ENCODE measurements at regions not wholly inside any gene's neighbourhood (a gene's known extent, or its start where the extent isn't known, plus 50 kb on each side); places are given as distances from the start of the nearest gene placed in this dataset.
A peak's percentile ranks its signal among the peaks of the same experiment; 100 is the strongest.
"Not testable (repeated sequence)": the region's sequence is repeated elsewhere in the genome, so short reads cannot be mapped to it uniquely, and the experiment has no call there.

GRCh38 chr12:11998307-11998943 is 72.3 kb upstream of the BCL2L14 start:
- not testable (repeated sequence) for H2BK120ac ChIP-seq (ENCODE audit: low read depth, low read length); H3K27me3 ChIP-seq (ENCODE audit: insufficient read depth, low read length, poor library complexity); H2AK5ac ChIP-seq (ENCODE audit: low read length); H3K4me3 ChIP-seq (ENCODE audit: low read length); H3K79me1 ChIP-seq (ENCODE audit: low read length); H3K23ac ChIP-seq (ENCODE audit: low read length); H3K27ac ChIP-seq (ENCODE audit: low read depth, low read length); H3K4ac ChIP-seq (ENCODE audit: low read depth, low read length); H3K9ac ChIP-seq (ENCODE audit: low read length); H2BK5ac ChIP-seq (ENCODE audit: low read length); H3K36me3 ChIP-seq (ENCODE audit: control insufficient read depth, insufficient read depth, low read length); H3K4me2 ChIP-seq (ENCODE audit: low read length); H3K18ac ChIP-seq (ENCODE audit: low read length); H3K4me1 ChIP-seq (ENCODE audit: control insufficient read depth, low read depth, low read length); DNase-seq; H2BK15ac ChIP-seq (replicated peaks; ENCODE audit: low read depth); H4K8ac ChIP-seq (ENCODE audit: low read depth, low read length); H3K79me2 ChIP-seq (ENCODE audit: control insufficient read depth, insufficient read depth, low read length); H3K56ac ChIP-seq (ENCODE audit: low read length); H4K5ac ChIP-seq (ENCODE audit: low read length)
- no CpG with 5 or more reads among the region's 7 CpGs for WGBS (ENCODE audit: extremely low coverage, insufficient coverage, low lambda C conversion rate)

- no peak overlapping the region for H2AK5ac ChIP-seq (ENCODE audit: low read length)
- H3K4me1 ChIP-seq (ENCODE audit: control insufficient read depth, low read depth, low read length), result no peaks in the 10 kb centered on the region
- no peaks in the 10 kb centered on the region for H3K79me1 ChIP-seq (ENCODE audit: low read length)
- H3K56ac ChIP-seq (ENCODE audit: low read length), result no peak overlapping the region
- DNase-seq, result no peak
- H3K4me3 ChIP-seq (ENCODE audit: low read length), result no peak overlapping the region
- no peak overlapping the region for H3K4me2 ChIP-seq (ENCODE audit: low read length)
- no peak overlapping the region for H4K8ac ChIP-seq (ENCODE audit: low read depth, low read length)
- H3K9ac ChIP-seq (ENCODE audit: low read length), result no peak overlapping the region
- no peaks in the 10 kb centered on the region for H3K27me3 ChIP-seq (ENCODE audit: insufficient read depth, low read length, poor library complexity)
- H3K79me2 ChIP-seq (ENCODE audit: control insufficient read depth, insufficient read depth, low read length), result no peaks in the 10 kb centered on the region
- H3K36me3 ChIP-seq (ENCODE audit: control insufficient read depth, insufficient read depth, low read length), result no peaks in the 10 kb centered on the region
- no peak overlapping the region for H3K23ac ChIP-seq (ENCODE audit: low read length)
- WGBS (ENCODE audit: extremely low coverage, insufficient coverage, low lambda C conversion rate), result no CpG with 5 or more reads among the region's 1 CpG
- no peak overlapping the region for H2BK15ac ChIP-seq (replicated peaks; ENCODE audit: low read depth)
- no peak overlapping the region for H4K5ac ChIP-seq (ENCODE audit: low read length)
- no peak overlapping the region for H3K27ac ChIP-seq (ENCODE audit: low read depth, low read length)
- H3K18ac ChIP-seq (ENCODE audit: low read length), result no peak overlapping the region
- no peak overlapping the region for H2BK5ac ChIP-seq (ENCODE audit: low read length)
- no peak overlapping the region for H2BK120ac ChIP-seq (ENCODE audit: low read depth, low read length)
- no peak overlapping the region for H3K4ac ChIP-seq (ENCODE audit: low read depth, low read length)
These were observed 71.8 kb upstream of the BCL2L14 start for GRCh38 chr12:11998944-11999315.

- H4K8ac ChIP-seq (ENCODE audit: low read depth, low read length), result no peak overlapping the region
- H3K23ac ChIP-seq (ENCODE audit: low read length), result no peak overlapping the region
- H3K36me3 ChIP-seq (ENCODE audit: control insufficient read depth, insufficient read depth, low read length), result no peaks in the 10 kb centered on the region
- no peak overlapping the region for H3K56ac ChIP-seq (ENCODE audit: low read length)
- no peak overlapping the region for H2BK5ac ChIP-seq (ENCODE audit: low read length)
- H3K27me3 ChIP-seq (ENCODE audit: insufficient read depth, low read length, poor library complexity), result no peaks in the 10 kb centered on the region
- H2BK15ac ChIP-seq (replicated peaks; ENCODE audit: low read depth), result no peak overlapping the region
- WGBS (ENCODE audit: extremely low coverage, insufficient coverage, low lambda C conversion rate), result no CpG with 5 or more reads among the region's 5 CpGs
- H2AK5ac ChIP-seq (ENCODE audit: low read length), result no peak overlapping the region
- no peaks in the 10 kb centered on the region for H3K79me1 ChIP-seq (ENCODE audit: low read length)
- no peak overlapping the region for H3K18ac ChIP-seq (ENCODE audit: low read length)
- peak; percentile 46 for DNase-seq
- H3K4me1 ChIP-seq (ENCODE audit: control insufficient read depth, low read depth, low read length), result peaks cover 2% of the 10 kb centered on the region
- no peak overlapping the region for H3K4me3 ChIP-seq (ENCODE audit: low read length)
- H3K4ac ChIP-seq (ENCODE audit: low read depth, low read length), result no peak overlapping the region
- no peak overlapping the region for H2BK120ac ChIP-seq (ENCODE audit: low read depth, low read length)
- no peak overlapping the region for H4K5ac ChIP-seq (ENCODE audit: low read length)
- no peaks in the 10 kb centered on the region for H3K79me2 ChIP-seq (ENCODE audit: control insufficient read depth, insufficient read depth, low read length)
- H3K27ac ChIP-seq (ENCODE audit: low read depth, low read length), result no peak overlapping the region
- H3K4me2 ChIP-seq (ENCODE audit: low read length), result no peak overlapping the region
- no peak overlapping the region for H3K9ac ChIP-seq (ENCODE audit: low read length)
These were observed 67.1 kb upstream of the BCL2L14 start for GRCh38 chr12:12003609-12004008.

- no peak overlapping the region for H3K23ac ChIP-seq (ENCODE audit: low read length)
- no peak overlapping the region for H2AK5ac ChIP-seq (ENCODE audit: low read length)
- no peak overlapping the region for H4K8ac ChIP-seq (ENCODE audit: low read depth, low read length)
- H3K79me1 ChIP-seq (ENCODE audit: low read length), result no peaks in the 10 kb centered on the region
- no peak overlapping the region for H3K4me3 ChIP-seq (ENCODE audit: low read length)
- H3K4me1 ChIP-seq (ENCODE audit: control insufficient read depth, low read depth, low read length), result peaks cover 4% of the 10 kb centered on the region
- no peak overlapping the region for H3K9ac ChIP-seq (ENCODE audit: low read length)
- H2BK120ac ChIP-seq (ENCODE audit: low read depth, low read length), result no peak overlapping the region
- 100% methylated on average over 1 of the region's 3 CpGs for WGBS (ENCODE audit: extremely low coverage, insufficient coverage, low lambda C conversion rate)
- DNase-seq, result no peak
- H3K27me3 ChIP-seq (ENCODE audit: insufficient read depth, low read length, poor library complexity), result no peaks in the 10 kb centered on the region
- no peak overlapping the region for H3K4me2 ChIP-seq (ENCODE audit: low read length)
- H3K4ac ChIP-seq (ENCODE audit: low read depth, low read length), result no peak overlapping the region
- H2BK15ac ChIP-seq (replicated peaks; ENCODE audit: low read depth), result no peak overlapping the region
- H4K5ac ChIP-seq (ENCODE audit: low read length), result no peak overlapping the region
- no peak overlapping the region for H2BK5ac ChIP-seq (ENCODE audit: low read length)
- no peaks in the 10 kb centered on the region for H3K79me2 ChIP-seq (ENCODE audit: control insufficient read depth, insufficient read depth, low read length)
- no peaks in the 10 kb centered on the region for H3K36me3 ChIP-seq (ENCODE audit: control insufficient read depth, insufficient read depth, low read length)
- H3K18ac ChIP-seq (ENCODE audit: low read length), result no peak overlapping the region
- no peak overlapping the region for H3K27ac ChIP-seq (ENCODE audit: low read depth, low read length)
- H3K56ac ChIP-seq (ENCODE audit: low read length), result no peak overlapping the region
These were observed 66.2 kb upstream of the BCL2L14 start for GRCh38 chr12:12004524-12004923.

- H3K4me1 ChIP-seq (ENCODE audit: control insufficient read depth, low read depth, low read length), result peaks cover 6% of the 10 kb centered on the region
- H3K56ac ChIP-seq (ENCODE audit: low read length), result no peak overlapping the region
- H2BK15ac ChIP-seq (replicated peaks; ENCODE audit: low read depth), result no peak overlapping the region
- no peak overlapping the region for H3K23ac ChIP-seq (ENCODE audit: low read length)
- H3K18ac ChIP-seq (ENCODE audit: low read length), result no peak overlapping the region
- H3K27me3 ChIP-seq (ENCODE audit: insufficient read depth, low read length, poor library complexity), result no peaks in the 10 kb centered on the region
- no peak overlapping the region for H2BK120ac ChIP-seq (ENCODE audit: low read depth, low read length)
- H3K4me3 ChIP-seq (ENCODE audit: low read length), result no peak overlapping the region
- no peak overlapping the region for H3K4ac ChIP-seq (ENCODE audit: low read depth, low read length)
- H3K9ac ChIP-seq (ENCODE audit: low read length), result no peak overlapping the region
- H4K5ac ChIP-seq (ENCODE audit: low read length), result no peak overlapping the region
- H3K79me1 ChIP-seq (ENCODE audit: low read length), result no peaks in the 10 kb centered on the region
- no peak overlapping the region for H4K8ac ChIP-seq (ENCODE audit: low read depth, low read length)
- no CpG with 5 or more reads among the region's 7 CpGs for WGBS (ENCODE audit: extremely low coverage, insufficient coverage, low lambda C conversion rate)
- no peak overlapping the region for H3K4me2 ChIP-seq (ENCODE audit: low read length)
- H2BK5ac ChIP-seq (ENCODE audit: low read length), result no peak overlapping the region
- H3K79me2 ChIP-seq (ENCODE audit: control insufficient read depth, insufficient read depth, low read length), result no peaks in the 10 kb centered on the region
- no peaks in the 10 kb centered on the region for H3K36me3 ChIP-seq (ENCODE audit: control insufficient read depth, insufficient read depth, low read length)
- no peak for DNase-seq
- H2AK5ac ChIP-seq (ENCODE audit: low read length), result no peak overlapping the region
- H3K27ac ChIP-seq (ENCODE audit: low read depth, low read length), result no peak overlapping the region
These were observed 63.6 kb upstream of the BCL2L14 start for GRCh38 chr12:12007001-12007712.
